8988T (cell line): ENCODE measurements at regions not wholly inside any gene's neighbourhood (a gene's known extent, or its start where the extent isn't known, plus 50 kb on each side); places are given as distances from the start of the nearest gene placed in this dataset.
"Not testable (repeated sequence)": the region's sequence is repeated elsewhere in the genome, so short reads cannot be mapped to it uniquely, and the experiment has no call there.

Experiments used
- DNase-seq: peaks from one replicate; pipeline ENCODE4 v3.0.0; 2011

DNA sequence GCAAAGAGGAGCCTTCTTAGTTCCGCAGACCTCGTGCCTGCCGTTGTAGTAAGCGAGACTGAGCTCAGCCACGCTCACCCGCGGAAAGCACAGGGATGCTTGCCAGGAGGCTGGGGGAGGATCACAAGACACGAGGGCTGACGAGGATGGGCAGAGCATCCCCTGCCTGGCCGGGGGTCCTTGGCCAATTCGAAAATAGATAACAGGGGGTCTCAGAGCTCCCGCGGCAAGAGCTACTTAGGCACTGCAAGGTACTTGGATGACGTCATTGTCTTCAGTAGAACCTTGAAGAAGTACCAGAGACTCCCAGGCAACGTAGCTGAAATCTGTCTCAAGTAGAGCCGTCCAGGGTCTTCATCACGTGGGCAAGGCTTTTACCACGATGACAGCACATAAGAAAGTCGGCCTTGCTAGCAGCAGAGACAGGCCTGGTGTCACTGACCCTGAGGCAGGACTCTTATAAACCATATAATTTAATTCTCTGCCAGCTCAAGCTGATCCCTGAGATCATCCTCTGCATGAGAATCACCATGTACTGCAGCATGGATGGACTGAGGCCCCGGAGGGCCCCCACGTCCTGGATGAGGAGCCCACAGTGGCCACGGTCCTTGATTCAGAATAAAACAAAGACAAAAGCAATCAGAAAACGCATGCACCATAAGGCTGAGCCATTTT is 81.9 kb downstream of the TMEM18 start:
- DNase-seq: no peak

DNA sequence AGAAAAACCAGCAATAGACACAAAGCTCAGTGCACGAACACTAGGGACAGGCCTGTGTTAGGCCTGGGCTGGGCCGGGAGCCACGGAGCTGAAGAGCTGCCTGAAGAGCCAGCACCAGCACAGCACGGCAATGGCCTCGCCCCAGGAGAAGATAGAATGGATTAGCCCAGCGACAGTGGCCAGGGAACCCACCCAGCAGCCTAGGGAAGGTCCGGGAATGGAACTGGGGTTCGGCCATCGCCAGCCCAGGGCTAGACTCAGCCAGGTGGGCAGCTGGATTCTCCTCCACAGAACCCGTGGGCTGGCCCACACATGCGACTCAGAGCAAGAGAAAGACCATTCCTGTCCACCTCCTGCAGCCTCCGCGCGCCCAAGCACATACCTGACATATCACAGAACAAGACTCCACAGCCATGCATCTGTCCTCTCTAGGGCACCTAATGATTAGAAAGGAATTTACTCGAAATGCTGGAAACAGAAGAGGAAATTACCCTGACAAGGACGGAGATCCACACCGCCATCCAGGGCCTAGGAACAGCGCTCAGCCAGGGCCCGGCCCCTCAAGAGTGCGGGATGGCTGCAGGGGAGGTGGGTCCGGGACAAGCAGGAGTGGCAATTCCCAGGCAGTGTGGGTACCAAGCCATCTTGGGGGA is 82.8 kb downstream of the TMEM18 start:
- no peak for DNase-seq

DNA sequence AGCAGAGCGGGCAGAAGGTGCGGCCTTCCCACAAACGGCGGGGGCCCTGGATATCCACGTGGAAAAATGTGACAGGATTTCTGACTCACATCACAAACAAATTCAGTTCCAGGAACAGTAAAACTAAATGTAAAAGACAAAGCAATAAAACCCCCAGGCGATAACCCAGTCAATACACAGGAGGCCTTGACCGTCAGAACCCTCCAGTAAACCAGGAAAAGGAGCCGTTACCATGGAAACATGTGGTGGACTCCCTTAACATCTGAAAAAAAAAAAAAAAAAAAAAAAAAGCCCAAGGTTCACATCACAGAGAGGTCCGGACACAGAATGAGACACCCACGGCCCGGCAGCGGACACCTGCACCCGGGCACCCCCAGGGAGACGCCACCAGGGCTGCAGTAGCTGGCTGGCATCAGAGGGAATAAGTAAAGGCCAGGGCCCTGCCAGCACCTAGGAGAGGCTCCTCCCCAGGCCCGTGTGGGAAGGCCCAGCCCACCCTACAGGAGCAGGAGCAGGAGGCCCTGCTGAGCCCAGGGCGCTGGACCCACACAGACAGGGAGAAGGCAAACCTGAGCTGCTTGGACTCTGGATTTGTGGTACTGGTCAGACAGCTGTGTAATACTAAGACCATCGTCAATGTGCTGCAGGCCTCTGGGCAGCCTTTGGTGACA is 83.7 kb downstream of the TMEM18 start:
- DNase-seq: no peak

DNA sequence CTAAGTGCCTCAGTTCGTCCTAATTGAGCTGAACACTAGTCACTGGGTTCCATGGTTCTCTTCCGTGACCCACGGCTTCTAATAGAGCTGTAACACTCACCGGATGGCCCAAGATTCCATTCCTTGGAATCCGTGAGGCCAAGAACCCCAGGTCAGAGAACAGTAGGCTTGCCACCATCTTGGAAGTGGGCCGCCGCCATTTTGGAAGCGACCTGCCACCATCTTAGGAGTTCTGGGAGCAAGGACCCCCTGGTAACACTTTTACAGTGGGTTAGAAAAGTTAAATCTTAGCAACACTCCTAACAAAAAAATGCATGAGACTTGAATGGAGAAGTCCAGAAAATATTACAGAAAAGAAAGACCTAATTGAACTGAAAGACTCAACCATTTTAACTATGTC is 84.5 kb downstream of the TMEM18 start:
- no peak for DNase-seq

DNA sequence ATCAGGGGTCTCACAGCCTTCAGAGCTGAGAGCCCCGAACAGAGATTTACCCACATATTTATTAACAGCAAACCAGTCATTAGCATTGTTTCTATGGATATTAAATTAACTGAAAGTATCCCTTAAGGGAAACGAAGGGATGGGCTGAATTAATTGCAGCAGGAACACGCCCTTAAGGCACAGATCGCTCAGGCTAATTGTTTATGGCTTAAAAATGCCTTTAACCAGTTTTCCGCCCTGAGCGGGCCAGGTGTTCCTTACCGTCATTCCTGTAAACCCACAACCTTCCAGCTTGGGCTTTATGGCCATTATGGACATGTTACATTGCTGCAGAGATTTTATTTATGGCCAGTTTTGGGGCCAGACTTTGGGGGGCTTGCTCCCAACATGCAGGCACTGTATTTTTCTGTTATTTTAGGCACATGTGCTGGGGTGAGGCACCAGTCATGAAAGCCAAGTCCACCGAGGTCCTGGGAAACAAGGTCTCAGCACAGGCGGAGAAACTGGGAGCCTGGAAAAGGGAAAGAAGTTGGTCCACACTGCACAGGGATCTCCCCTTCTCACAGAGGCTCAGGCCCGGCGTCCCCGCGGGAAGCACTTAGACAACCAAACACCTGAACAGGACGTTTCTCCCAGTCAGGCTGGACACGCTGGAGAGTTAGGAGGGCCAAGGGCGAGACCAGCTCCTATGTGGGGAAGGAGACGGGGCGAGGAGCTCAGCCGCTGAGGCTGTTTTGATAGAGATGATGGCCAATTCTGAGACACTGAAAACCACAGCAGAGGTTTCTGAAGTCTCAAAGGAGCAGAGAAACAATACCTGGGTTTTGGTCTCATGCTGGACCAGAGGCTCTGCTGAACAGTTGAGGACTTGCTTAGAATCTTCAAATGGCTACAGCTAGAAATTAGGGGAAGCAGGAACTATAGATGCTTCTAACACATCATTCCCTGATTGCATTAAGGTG is 86.7 kb downstream of the TMEM18 start:
- no peak for DNase-seq

DNA sequence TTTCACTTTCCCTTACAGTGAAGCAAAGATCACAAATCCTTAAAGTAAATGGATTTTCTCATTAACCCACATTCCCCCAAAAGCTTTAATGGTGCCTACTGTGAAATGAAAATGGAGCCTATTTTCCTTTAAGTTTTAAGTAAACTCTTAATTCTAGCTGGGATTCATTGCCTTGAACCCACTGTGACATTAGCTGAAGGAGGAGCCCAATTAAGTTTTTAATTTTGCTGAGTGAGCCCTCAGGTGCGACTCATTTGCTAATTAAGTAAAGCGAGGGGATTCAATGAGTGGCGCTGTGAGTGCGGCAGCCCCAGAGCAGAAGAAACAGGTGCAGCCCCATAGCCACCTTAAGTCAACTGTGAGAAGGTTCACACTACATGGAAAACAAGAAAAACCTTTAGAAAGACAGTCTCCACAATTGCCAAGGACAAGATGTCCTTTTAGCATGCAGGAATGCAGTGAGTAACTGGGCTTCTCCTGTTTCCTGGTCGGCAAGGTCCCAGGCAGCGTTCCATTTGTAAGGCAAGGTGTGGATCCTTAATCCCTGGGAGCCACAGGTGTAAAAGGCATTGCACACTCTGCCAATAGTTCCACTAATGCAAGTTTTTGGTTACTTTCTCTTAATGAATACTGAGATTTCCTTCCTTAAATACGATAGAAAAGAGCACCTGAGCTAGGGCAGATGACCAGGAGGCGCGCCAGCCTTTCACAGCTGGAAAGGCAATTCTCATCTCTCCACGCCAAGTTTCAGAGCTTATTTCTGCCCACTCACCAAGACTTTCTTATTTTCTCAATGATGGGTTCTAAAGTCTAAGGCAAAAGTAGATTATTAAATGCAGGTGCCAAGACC is 87.7 kb downstream of the TMEM18 start:
- no peak for DNase-seq

DNA sequence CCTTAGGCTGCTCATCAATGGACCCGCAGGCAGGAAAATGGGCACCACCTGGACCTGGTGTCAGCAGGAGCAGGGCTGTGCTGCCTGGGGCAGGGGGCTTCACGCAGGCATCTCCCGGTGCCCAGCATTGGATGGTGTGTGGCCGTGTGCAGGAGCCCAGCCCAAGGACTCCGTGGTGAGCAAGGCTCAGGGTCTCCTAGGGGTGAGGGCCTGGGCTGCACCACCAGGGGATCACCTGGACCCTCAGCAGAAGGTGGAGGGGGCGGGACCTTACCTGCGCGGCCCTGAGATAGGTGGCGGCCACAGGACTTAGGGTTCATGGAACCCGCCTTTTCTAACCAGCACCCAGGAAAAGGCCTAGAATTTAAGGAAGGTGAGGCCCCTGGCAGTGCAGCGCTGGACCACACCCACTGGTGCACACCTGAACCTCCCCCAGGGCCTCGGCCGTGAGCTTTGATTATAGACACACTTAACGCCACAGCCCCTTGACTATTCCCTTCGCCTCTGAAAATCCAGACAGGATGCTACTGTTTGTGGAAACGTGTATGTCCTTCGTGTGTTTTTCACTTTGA is 89.0 kb downstream of the TMEM18 start:
- DNase-seq: no peak

DNA sequence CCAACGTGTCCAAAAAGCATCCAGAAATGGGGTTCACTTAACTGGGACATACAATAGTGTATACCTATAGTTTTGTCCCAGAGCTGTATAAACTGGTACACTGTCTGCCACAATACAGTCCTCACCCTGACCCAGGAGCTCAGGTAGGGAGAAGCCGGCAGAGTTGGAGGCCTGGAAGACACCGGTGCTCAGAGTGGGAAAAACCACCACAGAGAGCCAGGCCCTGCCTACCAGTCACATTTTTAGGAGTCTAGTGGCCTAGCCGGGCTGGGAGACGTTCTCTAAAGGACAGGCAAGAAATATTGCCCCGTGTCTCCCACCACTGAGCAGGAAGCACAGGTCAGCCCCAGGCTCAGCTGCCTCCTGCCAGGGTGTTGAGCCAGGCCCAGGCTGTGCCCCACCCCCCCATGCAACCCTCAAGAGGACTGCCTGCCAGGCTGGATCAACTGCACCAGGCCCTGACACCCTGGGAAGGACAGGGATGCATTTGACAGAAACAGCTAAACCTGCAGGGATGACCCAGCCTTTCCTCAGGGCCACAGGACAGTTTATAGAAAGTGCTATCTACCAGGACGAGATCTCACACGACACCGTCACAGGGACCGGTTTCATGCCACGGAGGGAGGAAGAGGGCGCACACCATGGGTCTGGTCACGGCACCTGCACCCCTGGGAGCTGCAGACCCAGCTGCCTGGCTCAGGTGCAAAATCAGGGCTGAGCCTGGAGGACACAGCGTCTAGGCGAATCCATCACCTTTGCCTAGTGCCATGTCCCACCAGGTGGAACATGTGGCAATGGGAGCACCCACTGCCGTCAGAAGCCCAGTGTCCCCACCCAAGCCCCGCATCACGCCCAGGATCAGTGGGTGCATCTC is 89.9 kb downstream of the TMEM18 start:
- DNase-seq: no peak

DNA sequence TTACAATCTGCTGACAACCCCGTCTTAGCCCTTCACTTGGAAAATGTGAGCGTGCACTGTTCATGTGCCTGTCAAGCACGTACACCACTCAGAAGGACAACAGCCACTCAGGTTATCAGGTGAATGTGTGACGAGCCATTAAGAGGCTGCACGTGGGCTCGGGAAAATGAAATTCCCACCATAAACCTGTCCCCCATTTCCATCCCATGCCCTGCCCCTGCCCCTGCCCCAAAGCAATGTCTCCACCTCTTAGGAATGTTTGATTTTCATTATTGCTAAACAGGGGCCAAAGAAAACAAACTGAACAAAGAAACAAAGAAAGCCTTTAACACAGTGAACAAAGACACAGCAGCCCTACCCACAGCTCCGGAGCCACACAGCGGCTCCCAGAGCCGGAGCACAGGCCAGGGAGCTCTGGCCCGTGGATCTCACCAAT is 90.5 kb downstream of the TMEM18 start:
- no peak for DNase-seq

DNA sequence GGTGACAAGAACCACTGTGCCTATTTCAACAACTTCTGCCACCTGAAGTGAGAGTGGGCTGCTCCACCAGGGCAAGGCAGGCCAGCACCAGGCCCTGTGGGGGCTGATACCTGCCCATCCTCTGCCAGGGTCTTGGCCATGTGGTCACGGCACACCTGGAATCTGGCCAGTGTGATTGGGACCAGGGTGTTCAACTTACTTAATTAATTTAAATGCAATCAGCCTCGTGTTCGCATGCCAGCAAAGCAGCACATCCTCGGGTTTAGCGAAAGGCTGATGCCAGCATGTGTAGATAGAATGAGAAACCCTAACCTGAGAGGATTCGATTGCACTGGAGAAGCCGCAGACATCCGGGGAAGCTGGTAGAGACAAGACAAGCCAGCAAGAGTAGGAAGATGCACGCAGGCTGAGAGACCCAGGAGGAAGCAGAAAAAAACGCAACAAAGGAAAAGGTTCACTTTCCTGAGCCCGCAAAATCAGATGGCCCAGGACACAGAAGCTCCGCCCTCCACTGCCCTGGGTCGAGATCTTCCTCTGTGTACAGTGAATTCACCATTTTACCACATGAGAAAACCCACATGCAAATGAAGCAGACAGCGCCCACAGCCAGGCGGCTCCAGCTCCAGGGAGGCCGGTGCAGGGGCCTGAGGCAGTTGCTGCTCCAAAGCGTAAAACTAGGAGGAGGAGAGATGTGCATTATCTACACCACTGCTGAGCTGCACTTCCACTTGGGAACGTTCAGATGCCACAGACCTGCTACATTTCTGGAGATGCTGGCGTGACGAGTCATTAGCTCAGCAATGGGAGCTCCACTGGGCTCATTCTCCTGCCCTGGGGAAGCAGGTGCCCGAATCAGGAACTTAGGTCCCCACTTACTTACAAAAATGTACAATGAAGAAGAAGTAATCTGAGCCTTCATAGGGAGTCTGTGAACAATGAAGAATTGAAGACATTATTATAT is 92.1 kb downstream of the TMEM18 start:
- no peak for DNase-seq

DNA sequence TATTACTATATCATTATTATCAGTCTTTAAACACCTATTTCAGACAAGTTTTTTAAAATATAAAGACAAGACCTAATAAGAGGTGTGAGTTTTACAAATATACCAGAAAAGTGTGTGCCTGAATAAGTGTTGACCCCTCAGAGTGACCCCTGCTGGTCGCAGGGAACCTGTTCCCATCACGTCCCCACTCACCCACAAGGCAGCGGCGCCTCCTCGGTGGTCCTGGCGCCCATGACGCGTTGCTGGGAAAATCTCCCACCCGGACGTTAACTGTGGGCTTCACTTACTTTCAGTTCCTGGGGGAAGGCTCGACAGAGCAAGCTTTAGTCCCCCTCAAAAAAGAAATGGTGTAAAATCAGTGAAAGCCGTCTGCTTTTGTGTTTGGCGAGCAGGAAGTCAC is 93.5 kb downstream of the TMEM18 start:
- no peak for DNase-seq

DNA sequence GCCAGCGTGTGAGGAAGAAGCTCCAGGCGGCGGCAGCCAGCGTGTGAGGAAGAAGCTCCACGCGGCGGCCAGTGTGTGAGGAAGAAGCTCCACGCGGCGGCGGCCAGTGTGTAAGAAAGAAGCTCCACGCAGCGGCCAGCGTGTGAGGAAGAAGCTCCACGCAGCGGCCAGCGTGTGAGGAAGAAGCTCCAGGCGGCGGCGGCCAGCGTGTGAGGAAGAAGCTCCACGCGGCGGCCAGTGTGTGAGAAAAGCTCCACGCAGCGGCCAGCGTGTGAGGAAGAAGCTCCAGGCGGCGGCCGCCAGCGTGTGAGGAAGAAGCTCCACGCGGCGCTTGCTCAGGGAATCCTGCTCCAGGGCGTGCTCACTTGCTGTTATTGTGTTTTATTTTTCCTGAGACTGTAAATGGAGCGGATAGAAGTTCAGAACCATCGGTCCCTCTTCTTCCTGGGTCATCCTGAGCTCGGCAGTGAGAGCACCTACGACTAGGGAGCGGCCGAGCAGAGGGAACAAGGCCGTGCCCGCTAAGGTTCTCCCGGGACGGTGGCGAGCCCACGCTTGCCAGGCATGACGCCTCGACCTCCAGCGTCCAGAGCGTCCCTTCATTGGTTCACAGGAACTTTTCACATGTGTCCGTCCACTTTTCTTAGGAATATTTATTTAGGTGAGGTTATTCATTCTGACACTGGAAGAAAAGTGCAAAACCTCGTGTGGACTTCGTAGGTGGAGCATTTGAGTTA is 94.2 kb downstream of the TMEM18 start:
- no peak for DNase-seq

DNA sequence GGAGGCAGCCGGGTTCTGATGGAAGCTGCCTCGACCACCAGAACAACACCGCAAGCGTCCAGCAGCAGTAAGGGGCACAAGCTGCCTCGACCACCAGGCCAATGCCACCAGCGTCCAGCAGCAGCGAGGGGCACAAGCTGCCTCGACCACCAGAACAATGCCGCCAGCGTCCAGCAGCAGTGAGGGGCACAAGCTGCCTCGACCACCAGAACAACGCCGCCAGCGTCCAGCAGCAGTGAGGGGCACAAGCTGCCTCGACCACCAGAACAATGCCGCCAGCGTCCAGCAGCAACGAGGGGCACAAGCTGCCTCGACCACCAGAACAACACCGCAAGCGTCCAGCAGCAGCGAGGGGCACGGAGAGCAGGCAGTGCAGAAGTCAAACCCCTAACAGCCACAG is 94.9 kb downstream of the TMEM18 start:
- DNase-seq: not testable (repeated sequence)

DNA sequence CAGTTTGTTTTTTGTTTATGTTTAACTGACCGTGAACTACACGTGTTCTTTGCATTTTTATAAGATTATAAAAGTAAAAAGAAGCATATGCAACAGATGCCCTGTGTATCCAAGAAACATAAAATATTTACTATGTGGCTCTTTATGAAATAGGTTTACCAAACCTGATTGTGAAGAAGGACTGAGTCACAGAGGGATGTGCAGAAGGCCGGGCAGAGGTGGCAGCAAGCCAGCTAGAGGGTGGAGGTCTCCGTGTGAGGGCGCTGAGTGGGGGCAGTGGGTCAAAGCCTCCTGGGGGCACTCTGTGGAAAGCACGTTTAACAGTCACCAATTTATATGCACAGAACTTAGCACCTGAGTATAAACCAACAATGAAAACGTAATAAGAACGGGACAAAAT is 97.2 kb downstream of the TMEM18 start:
- DNase-seq: no peak

DNA sequence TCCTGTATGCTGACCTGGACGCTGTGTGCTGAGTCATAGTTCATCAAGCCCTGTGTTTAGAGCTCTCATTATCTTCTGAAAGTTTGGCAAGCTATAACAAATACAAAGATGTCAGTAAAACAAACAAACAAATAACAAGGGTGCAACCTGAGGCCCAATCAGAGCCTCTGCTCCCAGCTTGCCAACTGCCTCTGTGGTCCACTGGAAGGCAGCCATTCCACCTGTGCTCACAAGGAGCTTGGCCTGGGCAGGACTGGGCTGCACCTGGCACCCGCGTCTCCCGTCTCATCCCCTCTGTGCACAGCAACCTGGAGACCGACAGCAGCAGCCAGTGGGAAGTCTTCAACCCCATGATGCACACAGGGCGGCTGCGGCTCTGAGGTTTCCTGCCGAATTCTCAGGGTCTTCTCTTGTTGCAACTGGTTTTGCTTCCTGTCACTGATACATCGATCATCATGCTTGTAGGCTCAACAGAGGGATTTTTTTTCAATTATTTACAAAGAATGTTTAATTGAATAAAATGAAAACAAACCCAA is 97.8 kb downstream of the TMEM18 start:
- no peak for DNase-seq

DNA sequence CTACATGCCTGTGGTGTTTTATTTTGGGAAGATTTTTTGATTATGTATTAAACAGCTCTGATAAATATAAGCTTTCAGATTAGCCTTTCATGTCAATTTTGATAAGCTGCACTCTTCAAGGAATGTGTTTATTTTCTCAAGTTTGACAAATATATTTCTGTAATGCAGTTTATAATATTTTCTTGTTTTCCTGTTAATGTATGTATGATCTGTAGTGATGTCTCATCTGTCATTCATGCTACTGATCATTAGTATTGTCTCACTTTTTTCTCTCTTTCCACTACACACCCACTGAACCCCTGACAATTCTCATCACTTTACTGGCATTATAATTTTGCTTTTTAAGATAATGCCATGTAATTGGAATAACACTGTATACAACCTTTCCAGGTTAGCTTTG is 100.9 kb downstream of the TMEM18 start:
- no peak for DNase-seq

DNA sequence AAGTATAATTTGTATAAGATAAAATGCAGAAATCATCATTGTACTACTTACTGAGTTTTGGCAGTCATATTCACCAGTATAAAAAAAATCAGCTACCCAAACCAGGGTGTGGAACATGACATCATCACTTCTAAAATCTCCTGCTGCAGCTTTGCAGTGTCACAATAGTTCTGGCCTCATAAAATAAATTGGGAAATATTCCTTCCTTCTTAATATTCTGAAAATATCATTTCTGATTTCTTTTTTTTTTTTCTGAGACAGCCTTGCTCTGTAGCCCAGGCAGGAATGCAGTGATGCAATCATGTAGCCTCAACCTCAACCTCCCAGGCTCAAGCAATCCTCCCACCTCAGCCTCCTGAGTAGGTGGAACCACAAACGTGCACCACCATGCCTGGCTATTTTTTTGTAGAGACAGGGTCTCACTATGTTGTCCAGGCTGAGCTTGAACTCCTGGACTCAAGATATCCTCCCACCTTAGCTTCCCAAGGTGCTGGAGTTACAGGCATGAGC is 101.4 kb downstream of the TMEM18 start:
- DNase-seq: no peak

DNA sequence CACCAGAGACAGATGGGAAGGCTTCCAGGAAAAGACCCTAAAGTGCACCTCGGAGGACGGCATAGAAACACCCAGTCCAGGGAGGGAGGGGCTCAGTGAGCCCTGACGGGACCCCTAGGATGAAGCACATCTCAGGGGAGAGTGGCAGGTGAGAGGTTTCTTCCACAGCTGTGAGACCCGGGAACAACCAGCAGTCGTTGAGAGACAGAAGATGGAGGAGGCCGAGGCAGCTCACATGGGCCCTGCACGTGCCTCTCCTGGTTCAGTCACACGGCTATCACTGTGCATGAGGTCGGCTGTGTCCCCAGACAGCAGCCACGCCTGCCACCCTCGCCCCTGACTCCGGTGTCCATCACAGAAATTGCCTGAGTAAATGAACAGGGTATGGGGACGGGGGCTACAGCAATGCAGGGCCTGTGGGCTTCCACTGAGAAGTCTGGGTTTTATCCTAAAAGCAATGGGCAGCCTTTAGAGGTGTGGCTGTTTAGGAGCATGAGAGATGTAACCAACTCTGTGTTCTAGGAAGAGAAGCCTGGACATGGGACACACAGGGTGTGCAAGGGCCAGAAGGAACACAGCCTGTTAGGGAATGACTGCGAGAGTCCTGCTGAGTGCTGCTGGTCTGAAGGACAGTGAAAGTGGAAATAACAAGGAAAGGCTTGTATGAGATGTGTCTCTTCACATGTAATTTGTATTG is 102.0 kb downstream of the TMEM18 start:
- no peak for DNase-seq
